H7 (cell line): ENCODE measurements at regions not wholly inside any gene's neighbourhood (a gene's known extent, or its start where the extent isn't known, plus 50 kb on each side); places are given as distances from the start of the nearest gene placed in this dataset.

Source experiments
- DNase-seq: peaks from one replicate; pipeline ENCODE4 v3.0.0; 2012
- H3K27me3 ChIP-seq: 2 replicates; pipeline ENCODE4 v1.6.0; 2011; ENCODE audit warnings: mild to moderate bottlenecking, low read length; ENCODE audit not compliant: control insufficient read depth, insufficient read depth
- H3K36me3 ChIP-seq: replicated peaks from 2 replicates; pipeline ENCODE4 v1.5.1; 2011; ENCODE audit warnings: low read length; ENCODE audit not compliant: control insufficient read depth, insufficient read depth
- H3K4me3 ChIP-seq: 2 replicates; pipeline ENCODE4 v1.5.1; 2011; ENCODE audit warnings: low read depth, mild to moderate bottlenecking, control low read depth, low read length, moderate library complexity; ENCODE audit not compliant: insufficient read depth

DNA sequence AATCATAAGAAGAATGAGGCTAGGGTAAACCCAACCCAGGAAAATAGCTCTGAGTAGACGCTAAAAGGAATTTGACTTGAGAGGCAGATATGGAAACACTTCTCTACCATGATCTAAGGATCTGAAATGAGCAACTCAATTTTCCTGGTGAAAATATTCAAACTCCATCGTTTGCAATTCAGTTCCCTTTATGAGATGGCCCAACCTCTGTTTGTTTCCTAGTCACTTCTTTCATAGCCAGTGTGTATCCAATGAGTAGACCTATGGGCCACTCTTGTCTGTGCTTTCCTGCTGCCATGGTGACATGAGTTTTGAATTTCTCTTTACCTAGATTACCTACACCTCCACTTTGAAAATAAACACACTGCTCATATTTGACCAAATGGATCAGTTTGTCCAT lies 176.2 kb upstream of the GPRIN3 start:
- no peak for DNase-seq
- no peaks in the 10 kb centered on the region for H3K36me3 ChIP-seq

DNA sequence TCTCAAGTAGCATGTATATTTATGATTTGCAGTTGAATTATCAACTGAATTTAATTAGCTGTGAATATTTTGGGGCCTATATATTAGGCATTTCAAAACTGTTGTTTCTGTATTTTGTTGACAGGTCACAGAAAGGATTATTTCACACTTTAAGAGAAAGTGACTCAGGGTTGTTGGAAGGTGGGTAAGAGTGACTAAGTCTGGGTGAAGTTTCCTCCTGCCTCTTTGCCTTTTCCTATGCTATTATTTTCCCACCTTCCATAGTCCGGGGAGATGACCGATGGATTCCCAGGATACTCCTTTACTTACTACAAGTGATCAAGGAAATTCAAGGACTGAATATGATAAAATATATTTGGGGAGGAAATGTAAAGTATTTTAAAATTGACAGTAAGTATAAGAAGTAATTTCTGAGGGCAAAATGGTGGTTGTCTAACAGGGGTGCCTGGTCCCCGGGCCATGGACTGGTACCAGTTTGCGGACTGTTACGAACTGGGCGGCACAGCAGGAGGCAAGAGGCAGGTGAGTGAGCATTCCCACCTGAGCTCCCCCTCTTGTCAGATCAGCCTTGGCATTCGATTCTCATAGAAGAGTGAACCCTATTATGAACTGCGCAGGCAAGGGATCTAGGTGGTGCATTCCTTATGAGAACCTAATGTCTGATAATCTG lies 175.5 kb upstream of the GPRIN3 start:
- DNase-seq: no peak
- Histone ChIP-seq H3K4me3 (no peak overlapping the region), H3K27me3 (no peaks in the 10 kb centered on the region), H3K36me3 (no peaks in the 10 kb centered on the region)

More for the DNA sequence above, 176.2 kb upstream of the GPRIN3 start:
- Histone ChIP-seq H3K27me3 (no peaks in the 10 kb centered on the region), H3K4me3 (no peak overlapping the region)

DNA sequence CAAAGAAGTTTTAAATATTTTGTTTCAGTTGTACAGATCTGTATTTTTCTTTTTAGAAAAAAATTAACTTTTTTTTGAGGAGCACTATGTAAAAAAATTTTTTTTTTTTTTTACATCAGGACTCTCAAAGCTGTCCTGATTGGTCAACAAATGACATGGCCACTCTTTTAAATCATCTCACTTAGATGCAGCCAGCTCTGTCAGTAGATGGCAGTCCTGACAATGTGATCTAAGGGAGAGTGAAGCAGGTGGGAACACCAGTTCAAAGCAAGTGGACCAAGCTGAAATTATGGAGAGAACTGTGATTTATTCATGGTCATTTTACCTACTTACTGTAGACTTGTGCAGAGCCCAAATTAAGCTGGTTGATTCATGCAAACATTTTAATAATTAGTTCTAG lies 174.7 kb upstream of the GPRIN3 start:
- H3K4me3 ChIP-seq: no peak overlapping the region
- DNase-seq: peak; percentile 54
- H3K27me3 ChIP-seq: no peaks in the 10 kb centered on the region
- H3K36me3 ChIP-seq: no peaks in the 10 kb centered on the region

DNA sequence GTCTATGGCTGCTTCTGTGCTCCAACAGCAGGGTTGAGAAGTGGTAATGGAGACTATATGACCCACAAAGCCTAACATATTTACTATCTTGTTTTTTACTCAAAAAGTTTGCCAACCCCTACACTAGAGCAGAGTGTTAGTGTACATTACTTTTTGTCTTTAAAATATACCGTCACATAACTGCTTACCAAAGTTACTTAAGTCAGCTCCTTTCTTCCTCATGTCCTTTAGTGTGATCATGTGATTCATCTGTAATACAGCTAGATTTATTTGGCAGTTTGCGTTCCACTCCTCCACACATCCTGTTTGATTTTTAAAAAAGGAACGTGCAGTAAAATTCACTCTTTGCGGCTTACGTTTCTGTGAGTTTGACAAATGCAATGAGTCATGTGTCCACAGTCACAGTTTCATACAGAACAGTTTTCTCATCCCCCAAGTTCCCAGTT lies 162.4 kb upstream of the GPRIN3 start:
- DNase-seq: no peak
- Histone ChIP-seq H3K27me3 (no peaks in the 10 kb centered on the region), H3K4me3 (no peak overlapping the region), H3K36me3 (no peaks in the 10 kb centered on the region)

DNA sequence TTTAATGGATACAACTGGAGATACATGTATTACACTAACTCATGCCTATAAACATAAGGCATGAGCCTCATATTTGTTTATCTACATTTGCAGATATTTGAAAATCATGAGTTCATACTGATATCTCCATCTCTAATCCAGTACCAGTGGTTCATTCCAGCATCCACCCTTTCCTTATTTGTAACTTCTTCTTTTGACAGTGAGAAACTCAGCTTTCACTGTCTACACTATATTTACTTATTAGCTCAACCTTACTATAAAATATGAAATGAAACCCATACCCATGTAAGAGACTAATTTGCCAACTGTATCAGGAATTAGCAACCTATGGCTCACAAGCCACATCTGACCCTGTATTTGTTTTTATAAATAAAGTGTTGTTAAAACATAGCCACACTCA lies 161.9 kb upstream of the GPRIN3 start:
- no peaks in the 10 kb centered on the region for H3K36me3 ChIP-seq
- H3K27me3 ChIP-seq: no peaks in the 10 kb centered on the region
- no peak overlapping the region for H3K4me3 ChIP-seq
- DNase-seq: no peak

DNA sequence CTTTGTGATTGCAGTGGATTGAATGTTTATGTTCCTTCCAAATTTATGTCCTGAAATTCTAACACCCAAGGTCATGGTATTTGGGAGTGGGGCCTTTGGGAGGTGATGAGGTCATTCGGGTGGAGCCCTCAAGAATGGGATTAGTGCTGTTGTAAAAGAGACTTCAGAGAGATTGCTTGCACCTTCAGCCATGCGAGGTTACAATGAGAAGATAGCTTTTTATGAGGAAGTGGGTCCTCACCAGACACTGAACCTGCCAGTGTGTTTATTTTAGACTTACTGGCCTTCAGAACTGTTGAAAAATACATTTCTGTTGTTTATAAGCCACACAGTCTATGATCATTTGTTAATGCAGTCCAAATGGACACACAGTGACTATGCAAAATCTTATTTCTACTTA lies 161.0 kb upstream of the GPRIN3 start:
- Histone ChIP-seq H3K4me3 (no peak overlapping the region), H3K36me3 (no peaks in the 10 kb centered on the region), H3K27me3 (no peaks in the 10 kb centered on the region)
- DNase-seq: no peak

DNA sequence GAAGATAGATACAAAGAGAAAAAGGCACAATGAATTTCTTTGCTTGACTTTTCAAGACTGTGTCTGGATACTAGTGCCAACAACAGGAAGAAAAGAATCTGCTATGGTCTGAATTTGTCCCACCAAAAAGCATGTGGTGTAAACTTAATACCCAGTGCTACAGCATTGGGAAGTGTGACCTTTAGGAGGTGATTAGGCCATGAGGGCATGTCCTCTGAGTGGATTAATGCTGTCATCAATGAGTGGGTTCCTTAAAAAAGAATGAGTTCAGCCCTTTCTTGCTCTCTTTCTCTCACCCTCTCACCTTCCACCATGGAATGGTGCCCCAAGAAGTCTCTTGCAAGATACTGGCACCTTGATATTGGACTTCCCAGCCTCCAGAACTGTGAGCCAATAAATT lies 155.7 kb upstream of the GPRIN3 start:
- no peak for DNase-seq
- Histone ChIP-seq H3K4me3 (no peak overlapping the region), H3K27me3 (no peaks in the 10 kb centered on the region), H3K36me3 (no peaks in the 10 kb centered on the region)

DNA sequence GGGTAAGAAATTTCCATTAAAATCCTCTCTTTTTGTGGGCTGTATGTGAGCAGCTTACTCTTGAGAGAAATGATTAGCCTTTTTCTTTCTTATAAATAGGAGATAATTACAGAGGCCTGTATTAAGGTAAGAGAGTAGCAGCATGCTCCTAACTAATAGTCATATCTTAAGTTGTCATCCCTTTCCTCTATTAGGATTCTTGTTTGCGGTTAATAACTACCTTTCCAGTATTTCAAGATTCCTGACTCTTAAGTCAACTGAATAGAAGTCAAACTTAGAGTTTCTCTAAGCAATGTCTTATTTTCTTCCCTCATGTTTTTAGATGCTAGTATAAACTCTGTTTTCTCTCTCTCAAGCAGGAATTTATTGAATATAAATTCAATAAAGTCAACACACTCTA lies 139.9 kb upstream of the GPRIN3 start:
- Histone ChIP-seq H3K27me3 (no peaks in the 10 kb centered on the region), H3K36me3 (no peaks in the 10 kb centered on the region), H3K4me3 (no peak overlapping the region)
- no peak for DNase-seq

DNA sequence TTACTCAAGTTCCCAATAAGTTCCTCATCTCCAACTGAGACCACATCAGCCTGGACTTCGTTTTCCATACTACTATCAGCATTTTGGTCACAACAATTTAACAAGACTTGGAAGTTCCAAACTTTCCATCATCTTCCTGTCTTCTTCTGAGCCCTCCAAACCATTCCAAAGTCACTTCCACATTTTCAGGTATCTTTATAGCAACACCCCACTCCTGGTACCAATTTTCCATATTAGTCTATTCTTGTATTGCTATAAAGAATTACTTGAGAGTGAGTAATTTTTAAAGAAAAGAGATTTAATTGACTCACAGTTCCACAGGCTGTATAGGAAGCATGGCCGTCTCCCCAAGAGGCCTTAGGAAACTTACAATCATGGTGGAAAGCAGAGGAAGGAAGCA lies 138.6 kb upstream of the GPRIN3 start:
- no peak for DNase-seq
- no peaks in the 10 kb centered on the region for H3K36me3 ChIP-seq
- no peaks in the 10 kb centered on the region for H3K27me3 ChIP-seq
- no peak overlapping the region for H3K4me3 ChIP-seq

DNA sequence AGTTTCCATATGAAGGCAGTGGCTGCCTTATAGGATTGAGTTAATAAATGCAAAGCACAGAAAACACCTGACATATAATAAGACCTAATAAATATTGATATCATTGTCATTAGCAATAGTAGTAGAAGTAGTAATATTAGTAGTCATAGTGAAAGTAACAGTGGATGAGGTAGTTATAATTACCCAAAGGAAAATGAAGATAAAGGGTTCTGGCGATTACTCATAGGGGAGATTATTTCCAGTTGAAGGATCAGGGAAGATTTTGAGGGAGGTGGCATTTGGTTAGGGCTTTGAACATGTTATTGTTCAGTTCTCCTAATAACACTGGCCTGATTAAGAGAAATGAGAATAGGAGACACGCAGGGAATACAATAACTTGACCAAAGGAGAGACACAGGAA lies 131.9 kb upstream of the GPRIN3 start:
- Histone ChIP-seq H3K4me3 (no peak overlapping the region), H3K27me3 (no peaks in the 10 kb centered on the region), H3K36me3 (no peaks in the 10 kb centered on the region)
- DNase-seq: no peak

DNA sequence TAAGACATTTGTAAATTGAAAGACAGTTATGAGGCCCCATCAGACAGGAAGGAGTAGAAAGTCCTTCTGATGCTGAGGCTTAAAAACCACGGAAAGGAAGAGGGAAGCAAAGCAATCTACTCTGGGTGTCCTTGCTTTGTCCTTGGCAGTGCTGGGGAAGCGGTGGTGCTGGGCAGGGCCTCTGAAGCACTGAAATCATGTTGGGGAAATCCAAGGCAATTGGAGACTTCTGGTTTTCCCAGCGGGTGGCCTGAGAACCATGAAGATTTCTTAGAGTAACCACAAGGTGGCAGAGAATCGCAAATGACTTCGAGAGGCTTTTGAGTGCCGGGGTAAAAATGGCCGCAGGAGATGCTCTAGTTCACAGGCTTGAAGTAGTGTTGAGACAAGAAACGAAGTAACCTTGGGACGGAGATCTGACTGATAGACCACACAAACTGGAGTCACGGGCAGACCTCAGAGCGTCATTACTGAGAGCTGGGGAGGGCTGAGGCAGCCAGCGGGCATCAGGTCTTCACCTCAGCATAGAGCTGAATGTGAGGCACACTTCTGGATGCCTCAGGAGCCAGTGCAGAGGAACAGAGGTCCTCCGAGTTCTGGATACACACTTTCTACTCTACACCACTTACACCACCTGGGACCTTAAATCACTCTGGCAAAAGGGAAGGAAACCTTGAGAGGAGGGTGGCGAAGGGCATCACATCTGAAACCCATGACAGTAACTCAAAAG lies 130.7 kb upstream of the GPRIN3 start:
- H3K36me3 ChIP-seq: no peaks in the 10 kb centered on the region
- DNase-seq: peak; percentile 41
- H3K27me3 ChIP-seq: no peaks in the 10 kb centered on the region
- no peak overlapping the region for H3K4me3 ChIP-seq

DNA sequence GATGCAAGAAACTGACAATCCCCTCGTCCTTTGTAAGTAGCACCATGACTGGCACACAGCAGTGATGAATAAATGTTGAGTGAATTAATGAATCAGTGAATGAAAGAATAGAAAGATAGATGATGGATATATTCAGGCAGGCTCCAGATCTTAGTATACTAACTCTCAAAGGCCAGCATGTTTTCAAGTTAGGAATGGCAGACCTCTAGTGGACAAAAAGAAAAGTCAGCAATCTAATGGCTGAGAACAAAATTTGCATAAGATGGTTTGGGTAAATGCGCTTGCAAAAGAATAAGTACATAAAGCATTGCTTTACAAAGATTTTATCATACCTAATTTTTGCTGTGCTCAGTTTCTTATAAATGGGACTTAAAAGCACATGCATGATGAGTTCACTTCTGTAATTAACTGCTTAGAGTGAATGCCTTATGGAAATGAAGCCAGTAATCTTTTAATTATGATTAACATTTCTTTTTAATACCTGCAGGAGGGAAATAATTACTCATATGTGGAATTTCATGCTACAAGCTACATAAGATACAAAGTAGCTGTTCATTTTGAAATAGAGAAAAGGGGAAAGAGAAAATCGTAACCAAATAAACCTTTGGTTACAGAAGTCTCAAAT lies 126.9 kb upstream of the GPRIN3 start:
- Histone ChIP-seq H3K4me3 (no peak overlapping the region), H3K36me3 (no peaks in the 10 kb centered on the region), H3K27me3 (no peaks in the 10 kb centered on the region)
- peak; percentile 8 for DNase-seq

DNA sequence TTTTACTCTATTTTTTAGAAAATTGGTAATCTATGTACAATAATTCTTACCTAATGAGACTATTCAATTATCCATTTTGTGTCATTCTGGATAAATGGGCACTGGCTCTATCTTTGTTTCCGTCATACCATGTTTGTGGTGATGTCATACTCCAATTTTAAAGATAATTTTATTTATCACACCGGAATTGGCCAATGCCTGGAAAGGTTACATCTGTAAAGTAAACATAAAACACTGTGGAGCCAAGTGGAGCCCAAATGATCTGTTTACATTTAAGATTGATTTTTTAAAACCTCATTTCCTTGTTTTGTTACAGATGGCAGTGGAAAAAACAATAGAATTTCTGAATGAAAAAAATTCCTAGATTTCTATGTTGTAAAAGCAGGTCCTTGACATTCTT lies 120.2 kb upstream of the GPRIN3 start:
- Histone ChIP-seq H3K36me3 (no peaks in the 10 kb centered on the region), H3K27me3 (no peaks in the 10 kb centered on the region), H3K4me3 (no peak overlapping the region)
- DNase-seq: no peak

DNA sequence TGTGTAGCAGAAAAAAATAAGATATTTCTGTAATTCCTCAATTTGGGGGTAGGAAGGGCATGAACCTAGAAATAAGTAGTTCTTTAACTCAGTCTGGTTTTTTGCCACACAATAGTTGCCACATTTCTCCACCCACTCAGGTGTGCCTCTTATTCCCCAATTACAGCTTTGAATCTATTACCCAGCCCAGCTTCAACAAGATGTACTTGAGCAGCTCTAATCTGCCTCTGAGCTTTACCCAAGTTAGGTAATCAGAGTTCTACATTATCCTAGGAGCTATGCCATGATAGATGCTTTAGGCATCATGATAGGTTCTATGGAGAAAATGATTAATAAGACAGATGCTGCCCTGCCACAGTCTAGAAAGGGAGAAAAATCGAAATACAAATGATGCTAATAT lies 117.4 kb upstream of the GPRIN3 start:
- Histone ChIP-seq H3K36me3 (no peaks in the 10 kb centered on the region), H3K4me3 (no peak overlapping the region), H3K27me3 (no peaks in the 10 kb centered on the region; the same call in 1 of the 2 replicates)
- DNase-seq: no peak

DNA sequence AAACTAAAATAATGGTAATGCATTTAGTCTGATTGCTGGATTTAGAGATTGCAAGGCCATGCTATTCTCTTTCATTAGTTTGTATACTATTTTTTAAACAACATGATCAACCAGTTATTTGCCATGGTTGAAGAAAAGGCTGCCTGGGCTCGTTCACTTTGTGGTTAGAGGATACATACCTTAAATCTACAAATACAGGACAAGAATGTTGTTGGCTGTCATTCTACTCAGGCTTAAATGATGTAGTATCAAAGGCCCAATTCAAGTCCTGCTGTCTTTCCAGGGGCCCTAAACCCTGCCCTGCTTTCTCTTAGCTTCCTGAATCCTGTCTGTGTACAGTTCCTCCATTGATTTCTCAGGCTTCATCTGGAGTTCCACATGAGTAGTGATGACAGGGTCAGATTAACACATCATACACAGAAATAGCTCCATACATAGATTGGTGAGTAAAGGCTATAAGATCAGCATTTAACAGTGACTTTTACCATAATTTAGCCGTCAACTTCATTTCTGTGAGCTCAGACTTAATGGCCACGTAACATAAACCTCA lies 114.9 kb upstream of the GPRIN3 start:
- DNase-seq: no peak
- Histone ChIP-seq H3K4me3 (no peak overlapping the region), H3K27me3 (no peaks in the 10 kb centered on the region; the same call in 1 of the 2 replicates), H3K36me3 (no peaks in the 10 kb centered on the region)
